C4-2B (cell line): ENCODE measurements at regions not wholly inside any gene's neighbourhood (a gene's known extent, or its start where the extent isn't known, plus 50 kb on each side); places are given as distances from the start of the nearest gene placed in this dataset.
"Not testable (repeated sequence)": the region's sequence is repeated elsewhere in the genome, so short reads cannot be mapped to it uniquely, and the experiment has no call there.

Source experiments
- H3K27ac ChIP-seq: fragments of 450-650 bp; 2 replicates; pipeline ENCODE4 v1.5.1; 2017
- ZFX ChIP-seq: fragments of 450-650 bp; IDR thresholded peaks from 2 replicates; pipeline ENCODE4 v1.6.1; 2017
- TF ChIP-seq, protein P1 (sequence below): fragments of 450-650 bp; conservative IDR thresholded peaks from 2 replicates; pipeline ENCODE4 v1.5.1; 2017; ENCODE audit warnings: mild to moderate bottlenecking

DNA sequence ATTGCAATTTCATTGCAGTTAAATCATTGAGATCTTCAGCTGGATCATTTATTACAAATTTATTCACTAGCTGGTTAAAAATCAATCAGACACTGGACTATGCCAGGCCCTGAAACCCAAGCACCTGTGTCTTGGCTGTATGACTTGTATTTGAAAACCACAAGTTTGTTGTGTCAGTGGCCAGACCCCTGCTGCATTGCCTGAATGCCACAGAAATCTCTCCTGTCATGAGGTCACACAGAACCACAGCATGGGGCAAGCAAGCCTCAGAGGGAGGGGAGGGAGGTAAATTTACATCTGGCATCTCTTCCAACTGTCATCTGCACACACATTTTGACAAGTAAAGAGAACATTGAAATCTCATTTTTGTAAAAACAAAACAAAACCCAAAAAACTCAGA is 90.0 kb downstream of the ARRDC3 start:
- H3K27ac ChIP-seq = no peak overlapping the region
- TF ChIP-seq ZFX = no peak
- TF ChIP-seq, protein P1, sequence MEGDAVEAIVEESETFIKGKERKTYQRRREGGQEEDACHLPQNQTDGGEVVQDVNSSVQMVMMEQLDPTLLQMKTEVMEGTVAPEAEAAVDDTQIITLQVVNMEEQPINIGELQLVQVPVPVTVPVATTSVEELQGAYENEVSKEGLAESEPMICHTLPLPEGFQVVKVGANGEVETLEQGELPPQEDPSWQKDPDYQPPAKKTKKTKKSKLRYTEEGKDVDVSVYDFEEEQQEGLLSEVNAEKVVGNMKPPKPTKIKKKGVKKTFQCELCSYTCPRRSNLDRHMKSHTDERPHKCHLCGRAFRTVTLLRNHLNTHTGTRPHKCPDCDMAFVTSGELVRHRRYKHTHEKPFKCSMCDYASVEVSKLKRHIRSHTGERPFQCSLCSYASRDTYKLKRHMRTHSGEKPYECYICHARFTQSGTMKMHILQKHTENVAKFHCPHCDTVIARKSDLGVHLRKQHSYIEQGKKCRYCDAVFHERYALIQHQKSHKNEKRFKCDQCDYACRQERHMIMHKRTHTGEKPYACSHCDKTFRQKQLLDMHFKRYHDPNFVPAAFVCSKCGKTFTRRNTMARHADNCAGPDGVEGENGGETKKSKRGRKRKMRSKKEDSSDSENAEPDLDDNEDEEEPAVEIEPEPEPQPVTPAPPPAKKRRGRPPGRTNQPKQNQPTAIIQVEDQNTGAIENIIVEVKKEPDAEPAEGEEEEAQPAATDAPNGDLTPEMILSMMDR = no peak

DNA sequence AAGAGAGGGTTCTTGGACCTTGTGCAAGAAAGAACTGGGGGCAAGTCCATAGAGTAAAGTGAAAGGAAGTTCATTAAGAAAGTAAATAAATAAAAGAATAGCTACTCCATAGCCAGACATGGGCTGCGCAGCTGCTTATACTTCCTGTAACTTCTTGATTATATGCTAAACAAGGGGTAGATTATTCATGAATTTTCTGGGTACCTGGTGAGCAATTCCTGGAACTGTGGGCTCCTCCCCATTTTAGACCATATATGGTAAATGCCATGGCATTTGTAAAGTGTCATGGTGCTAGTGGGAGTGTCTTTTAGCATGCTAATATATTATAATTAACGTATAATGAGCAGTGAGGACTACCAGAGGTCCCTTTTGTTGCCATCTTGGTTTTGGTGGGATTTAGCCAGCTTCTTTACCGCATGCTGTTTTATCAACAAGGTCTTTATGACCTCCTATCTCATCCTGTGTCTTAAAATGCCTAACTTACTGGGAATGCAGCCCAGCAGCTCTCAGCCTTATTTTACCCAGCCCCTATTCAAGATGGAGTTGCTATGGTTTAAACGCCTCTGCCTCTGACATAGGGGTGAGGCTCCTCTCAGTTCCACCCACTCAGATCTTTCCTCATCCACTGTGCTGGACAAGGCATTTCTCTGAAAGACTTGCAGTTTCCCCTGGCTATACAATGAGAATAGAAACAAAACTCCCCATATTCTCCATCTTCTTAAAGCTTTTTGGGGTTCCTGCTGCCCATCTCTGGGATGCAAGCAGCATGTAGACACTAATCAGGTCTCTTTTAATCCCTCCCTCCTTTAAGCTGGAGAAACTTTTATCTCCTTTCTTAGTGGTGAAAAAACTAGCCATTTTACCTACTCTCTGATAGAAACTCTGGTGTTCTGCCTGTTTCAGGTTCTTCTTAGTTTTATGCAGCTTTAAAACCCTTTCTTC is 91.2 kb downstream of the ARRDC3 start:
- TF ChIP-seq ZFX = no peak
- TF ChIP-seq, protein P1 = no peak
- H3K27ac ChIP-seq = no peak overlapping the region

DNA sequence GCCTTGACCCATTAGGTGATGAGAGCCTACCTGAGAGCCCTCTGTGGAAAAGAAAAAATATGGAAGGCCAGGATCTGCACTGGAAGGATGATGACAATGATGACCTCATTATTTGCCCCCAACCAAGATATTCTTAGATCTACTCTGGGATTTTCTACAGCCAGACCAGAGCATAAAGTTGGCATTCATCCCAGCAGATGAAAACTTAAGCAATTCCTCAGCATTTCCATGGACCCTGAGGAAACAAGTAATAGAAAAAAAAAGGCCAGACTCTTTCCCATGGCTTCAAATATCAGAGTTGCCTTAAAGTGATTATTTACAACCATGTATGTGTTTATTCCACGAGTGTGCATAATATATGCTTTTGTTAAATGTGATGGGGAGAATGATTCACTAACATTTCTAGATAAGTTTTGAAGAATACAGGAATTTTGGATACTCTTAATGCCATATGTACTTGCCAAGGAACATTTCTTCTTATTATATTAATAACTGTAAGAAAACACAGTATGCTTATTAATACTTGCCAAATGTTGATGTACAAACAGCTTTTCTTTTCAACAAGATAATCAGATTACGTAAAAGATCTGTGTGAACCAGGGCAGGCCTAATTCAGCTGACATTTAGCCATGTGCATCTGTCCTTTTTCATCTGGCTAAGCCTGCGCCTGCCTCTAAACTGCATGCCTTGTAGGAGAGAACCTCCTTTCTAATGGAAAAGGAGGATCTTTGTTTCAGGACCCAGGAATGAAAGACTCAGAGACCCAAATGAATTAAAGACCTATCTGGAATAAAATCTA is 94.8 kb downstream of the ARRDC3 start:
- TF ChIP-seq, protein P1 = no peak
- TF ChIP-seq ZFX = no peak
- no peak overlapping the region for H3K27ac ChIP-seq

- not testable (repeated sequence) for H3K27ac ChIP-seq
Measured at GRCh38 chr5:91285062-91285461, 98.1 kb downstream of the ARRDC3 start.

DNA sequence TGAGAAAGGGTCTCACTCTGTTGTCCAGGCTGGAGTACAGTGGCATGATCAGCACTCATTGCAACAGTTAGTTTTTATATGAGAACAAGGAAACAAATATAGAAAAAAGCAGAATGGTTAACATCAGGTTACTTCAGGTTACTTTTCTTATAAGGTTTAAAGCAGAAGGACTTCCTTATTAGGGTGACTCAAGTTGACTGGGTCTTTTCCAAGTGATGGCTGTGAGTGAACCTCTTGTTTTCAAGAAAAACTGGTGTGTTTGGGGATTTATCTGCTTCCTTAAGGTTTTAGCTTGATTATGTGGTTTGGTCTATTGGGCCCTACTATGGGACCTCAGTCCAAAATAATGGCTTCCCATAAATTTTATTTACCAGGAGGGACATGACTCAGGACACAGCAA is 99.2 kb downstream of the ARRDC3 start:
- H3K27ac ChIP-seq = no peak overlapping the region
- no peak for TF ChIP-seq ZFX
- TF ChIP-seq, protein P1 = no peak

DNA sequence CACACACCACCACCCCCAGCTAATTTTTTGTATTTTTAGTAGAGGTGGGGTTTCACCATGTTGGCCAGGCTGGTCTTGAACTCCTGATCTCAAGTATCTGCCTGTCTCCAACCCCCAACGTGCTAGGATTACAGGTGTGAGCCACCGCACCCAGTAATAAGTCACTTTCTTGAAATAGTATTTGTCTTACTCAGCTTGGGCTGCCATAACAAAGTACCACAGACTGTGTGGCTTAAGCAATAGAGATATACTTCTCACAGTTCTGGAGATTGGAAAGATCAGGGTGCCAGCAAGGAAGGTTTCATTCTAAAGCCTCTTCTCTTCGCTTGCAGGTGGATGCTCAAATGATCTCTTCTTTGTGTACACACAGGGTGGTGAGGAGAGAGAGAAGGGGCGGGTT is 99.8 kb downstream of the ARRDC3 start:
- H3K27ac ChIP-seq = no peak overlapping the region
- no peak for TF ChIP-seq ZFX
- TF ChIP-seq, protein P1 = no peak

- no peak overlapping the region for H3K27ac ChIP-seq
- TF ChIP-seq, protein P1 = no peak
- TF ChIP-seq ZFX = no peak
Measured at GRCh38 chr5:91282210-91282609, 100.9 kb downstream of the ARRDC3 start.
